Activated T-helper 1 cell treated with anti-CD3 and anti-CD28 coated beads, Interleukin-2, amount 50 U/mL, for 16 hours (primary cell): ENCODE measurements at regions not wholly inside any gene's neighbourhood (a gene's known extent, or its start where the extent isn't known, plus 50 kb on each side); places are given as distances from the start of the nearest gene placed in this dataset.
"Not testable (repeated sequence)": the region's sequence is repeated elsewhere in the genome, so short reads cannot be mapped to it uniquely, and the experiment has no call there.

ENCODE experiments used
- DNase-seq, 2 donors: peaks; one replicate each; pipeline ENCODE4 v3.0.0-alpha.2; 2020; ENCODE audit warnings: low read depth in 1 of 2, low spot score in 1 of 2

DNA sequence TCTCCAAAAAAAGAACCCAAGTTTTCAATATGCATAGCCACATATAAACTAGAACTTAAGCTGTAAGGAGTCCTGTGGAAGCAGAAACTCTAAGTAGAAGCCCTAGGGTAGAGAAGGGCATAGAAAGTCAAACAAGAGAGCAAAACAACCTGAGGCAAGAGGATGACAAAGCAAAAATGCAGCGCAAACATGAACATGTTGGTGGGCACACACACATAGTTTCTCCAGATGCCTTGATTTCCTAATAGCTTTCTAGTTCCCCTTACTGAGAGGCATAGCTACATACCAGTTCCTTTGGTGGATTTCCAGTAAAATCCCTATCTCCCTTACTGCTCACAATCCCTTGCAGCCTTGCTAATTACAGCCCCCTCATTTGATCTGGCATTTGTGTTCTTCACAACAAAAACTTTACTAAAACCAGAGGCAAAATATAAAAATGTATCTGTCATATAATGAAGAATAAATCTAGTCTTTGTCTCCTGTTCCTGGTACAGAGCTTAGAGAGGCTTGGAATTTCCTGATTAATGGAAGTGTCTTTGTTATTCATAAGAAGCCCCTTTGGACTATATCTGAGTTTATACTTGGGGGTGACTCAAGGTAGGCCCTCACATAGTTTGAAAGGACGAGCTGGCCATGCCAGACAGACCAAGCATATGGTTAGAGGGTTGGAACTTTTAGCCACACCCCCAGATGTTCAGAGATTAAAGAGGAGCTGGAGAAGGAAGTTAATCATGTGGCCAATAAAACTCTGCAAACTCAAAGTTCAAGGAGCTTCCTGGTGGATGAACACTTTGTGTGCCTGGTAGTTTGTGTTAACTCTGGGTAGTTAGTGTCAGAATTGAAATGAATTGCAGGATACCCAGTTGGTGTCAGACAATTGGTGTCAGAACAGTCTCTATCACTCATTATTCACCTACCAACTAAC is 52.7 kb upstream of the ZCCHC13 start:
- DNase-seq = no peak

DNA sequence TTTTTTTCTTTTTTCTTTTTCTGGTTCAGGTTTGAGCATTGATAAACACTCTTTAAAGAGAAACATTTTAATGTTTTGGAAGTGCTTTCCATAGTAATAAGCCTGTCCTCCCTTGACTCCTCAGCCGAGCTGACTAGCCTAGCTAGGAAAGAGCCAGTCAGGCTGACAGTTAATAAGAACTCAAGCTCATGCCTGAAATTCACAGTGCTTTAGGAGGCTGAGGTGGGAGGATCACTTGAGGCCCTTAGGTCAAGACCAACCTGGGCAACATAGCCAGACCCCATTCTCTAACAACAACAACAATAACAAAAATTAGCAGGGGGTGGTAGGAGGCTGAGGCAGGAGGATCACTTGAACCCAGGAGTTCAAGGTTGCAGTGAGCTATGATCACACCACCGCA is 53.4 kb upstream of the ZCCHC13 start:
- no peak for DNase-seq

DNA sequence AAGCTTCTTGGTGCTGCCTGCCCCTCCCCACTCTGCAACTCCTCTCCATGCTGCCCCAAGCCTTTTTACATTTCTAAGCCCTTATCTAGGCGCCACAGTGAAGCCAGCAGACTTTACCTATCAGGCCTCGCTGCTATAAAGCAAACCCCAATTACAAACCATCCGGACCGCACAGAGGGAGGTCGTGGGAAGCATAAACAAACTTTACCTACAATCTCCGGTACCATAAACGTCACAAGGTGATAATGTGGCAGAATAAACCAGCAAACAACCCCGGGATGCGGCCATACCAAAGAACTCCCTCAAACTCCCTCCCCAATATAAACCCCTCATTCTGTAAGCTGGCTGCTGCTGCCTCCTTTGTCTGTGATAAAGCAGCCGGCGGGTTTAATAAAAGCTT is 54.0 kb upstream of the ZCCHC13 start:
- DNase-seq = no peak

DNA sequence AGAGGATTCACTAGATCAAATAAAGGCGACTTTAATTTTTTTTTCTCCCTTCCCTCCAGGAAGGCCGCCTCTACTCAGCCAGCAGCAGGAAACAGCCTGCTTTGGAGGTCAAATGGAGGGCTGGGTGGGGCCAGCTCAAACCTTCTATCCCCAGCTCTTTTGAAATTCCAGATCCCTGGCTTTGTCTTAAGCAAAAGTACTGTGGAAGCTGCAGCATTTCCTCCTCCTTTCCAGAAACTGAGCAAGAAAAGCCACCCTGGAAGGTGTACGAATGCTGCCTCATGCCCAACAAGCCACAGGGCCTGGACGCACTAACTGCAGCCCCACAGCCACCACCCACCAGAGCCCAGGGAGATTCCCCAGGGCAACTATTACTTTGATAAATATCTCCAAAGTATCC is 55.1 kb upstream of the ZCCHC13 start:
- no peak for DNase-seq

DNA sequence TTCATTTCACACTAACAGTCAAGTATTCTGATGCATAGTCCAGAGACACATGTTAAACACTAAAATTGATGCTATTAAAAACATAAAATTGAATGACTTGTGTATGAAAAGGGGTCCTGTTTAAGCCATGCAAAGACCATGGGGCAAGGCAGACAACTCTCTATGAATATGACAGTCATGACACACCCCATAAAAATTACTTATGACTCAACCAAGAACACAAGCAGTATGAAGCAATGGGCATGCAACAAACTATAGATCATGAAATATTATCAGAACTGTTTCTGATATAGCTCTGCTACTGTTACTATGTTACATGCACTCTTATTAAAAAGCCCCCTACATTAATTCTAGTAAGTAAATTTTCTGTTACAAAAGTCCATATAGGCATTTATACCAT is 57.5 kb upstream of the ZCCHC13 start:
- no peak for DNase-seq

DNA sequence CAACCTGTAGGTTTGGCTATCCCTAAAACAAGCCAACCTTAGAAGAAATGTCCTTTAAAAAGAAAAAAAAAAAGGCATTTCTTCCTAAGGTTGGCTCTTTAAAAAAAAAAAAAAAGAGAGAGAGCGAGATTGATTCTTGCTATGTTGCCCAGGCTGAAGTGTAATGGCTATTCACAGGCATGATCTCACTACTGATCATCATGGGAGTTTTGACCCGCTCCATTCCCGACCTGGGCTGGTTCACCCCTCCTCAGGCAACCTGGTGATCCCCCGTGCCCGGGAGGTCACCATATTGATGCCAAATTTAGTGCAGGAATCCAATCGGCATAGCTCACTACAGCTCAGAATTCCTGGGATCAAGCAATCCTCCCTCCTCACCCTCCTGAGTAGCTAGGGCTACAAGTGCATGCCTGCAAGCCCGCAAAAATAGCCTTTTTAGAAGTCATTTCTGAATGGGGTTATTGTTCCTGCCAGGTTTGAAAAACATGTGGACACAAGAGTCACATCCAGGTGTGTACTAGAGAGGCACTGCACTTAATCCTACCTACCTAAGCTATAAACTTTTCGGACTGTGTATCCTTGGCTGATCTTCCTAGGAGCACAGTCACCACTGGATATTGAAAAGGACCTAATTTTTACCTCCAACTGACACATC is 61.4 kb upstream of the ZCCHC13 start:
- no peak for DNase-seq

DNA sequence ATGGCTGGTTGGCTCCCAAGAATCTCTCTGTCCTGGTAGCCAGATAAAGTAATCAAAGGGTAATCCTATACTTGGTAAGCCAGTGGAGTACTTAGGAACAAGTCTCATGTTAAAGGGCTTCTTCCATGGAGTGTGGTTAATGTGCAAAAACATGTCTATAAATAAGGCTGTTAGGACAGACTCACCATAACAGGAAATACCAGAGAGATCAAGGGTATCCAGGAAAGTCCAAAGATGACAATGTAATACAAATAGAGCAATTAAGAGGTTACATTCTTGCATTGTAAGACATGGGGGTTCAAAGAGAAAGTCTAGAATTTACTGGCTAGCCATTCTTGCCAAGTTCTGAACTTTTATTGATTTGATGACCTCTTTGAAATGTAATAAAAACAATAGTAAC is 61.9 kb upstream of the ZCCHC13 start:
- DNase-seq = no peak

DNA sequence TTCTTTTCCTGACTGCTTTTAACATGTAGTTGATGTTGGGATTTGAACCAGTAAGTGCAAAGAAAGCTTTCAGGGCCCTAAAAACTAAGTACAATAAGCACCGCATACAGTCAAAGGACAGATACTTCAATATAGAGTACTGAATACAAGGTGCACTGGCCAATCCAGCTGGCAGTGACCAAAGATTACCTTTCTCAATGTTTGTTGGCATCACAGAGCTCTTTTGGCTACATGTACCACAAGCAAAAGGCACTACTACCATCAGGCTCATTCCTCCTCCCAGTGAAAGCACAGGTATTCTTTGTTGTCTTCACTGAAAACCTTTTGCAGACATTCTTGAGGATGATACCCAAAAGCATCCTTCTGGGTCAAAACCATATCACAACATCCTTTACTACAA is 65.2 kb upstream of the ZCCHC13 start:
- DNase-seq = no peak

DNA sequence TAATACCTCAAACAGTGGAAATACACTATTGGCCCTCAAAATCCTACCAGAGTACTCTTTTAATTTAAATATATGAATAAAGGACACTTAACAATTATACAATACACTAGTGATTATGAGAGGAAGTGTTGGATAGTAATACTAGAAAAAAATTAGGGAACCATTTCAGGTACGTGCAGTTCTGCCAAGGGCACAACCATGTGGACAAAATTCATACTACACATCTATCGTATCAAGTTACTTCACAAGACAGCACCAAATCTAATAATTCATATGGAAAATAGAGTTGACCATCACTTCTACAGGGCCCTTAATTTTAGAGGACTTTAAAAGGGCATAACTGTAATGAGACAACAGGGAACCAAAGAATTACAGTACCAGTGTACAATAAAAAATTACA is 69.2 kb upstream of the ZCCHC13 start:
- no peak for DNase-seq

DNA sequence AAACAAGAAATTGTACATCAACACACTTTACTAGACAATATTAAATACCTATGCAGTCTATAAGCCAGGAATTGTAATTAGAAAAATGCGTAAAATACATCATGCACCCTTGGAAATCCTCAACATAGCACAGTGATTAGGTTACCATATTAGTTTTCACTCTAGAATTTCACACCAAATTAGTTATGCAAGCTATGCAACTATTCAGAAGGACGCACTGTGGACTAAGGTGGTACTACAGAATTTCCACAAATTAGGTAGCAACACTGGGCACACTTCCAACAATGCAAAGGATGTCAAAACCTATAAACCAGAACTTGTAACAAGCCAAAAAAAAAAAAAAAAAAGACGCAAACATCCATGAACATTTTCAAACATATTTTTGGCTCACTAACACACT is 71.1 kb upstream of the ZCCHC13 start:
- no peak for DNase-seq

DNA sequence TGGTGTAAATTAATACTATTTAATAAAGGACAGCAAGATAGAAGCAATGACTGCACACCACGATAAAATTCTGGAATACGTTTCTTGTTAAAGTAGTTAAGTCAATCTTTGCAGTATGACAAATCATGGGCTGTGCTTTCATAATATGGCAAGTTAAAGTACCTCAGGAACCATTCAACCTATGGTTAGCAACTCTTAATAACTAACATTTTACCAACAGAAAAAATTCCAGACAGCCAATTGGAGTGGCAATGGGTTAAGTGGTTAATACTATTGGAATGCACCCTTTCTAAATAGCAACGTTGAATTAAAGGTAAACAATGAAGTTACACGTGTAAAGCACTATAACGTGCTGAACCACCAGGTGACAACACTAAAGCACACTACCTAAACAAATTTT is 72.4 kb upstream of the ZCCHC13 start:
- DNase-seq = no peak

DNA sequence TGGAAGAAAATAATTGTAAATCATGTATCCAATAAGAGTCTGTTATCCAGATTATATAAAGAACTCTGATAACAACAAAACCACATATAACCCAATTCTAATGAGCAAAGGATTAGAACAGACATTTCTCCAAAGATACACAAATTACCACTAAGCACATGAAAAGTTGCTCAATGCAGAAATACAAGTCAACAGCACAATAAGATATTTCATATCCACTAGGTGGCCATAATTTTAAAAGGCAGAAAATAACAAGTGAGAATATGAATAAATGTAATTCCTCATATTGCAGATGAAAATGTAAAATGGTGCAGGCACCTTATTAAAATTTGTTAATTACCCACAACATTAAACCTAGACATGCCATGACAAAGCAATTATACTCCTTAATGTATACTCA is 73.9 kb upstream of the ZCCHC13 start:
- no peak for DNase-seq

DNA sequence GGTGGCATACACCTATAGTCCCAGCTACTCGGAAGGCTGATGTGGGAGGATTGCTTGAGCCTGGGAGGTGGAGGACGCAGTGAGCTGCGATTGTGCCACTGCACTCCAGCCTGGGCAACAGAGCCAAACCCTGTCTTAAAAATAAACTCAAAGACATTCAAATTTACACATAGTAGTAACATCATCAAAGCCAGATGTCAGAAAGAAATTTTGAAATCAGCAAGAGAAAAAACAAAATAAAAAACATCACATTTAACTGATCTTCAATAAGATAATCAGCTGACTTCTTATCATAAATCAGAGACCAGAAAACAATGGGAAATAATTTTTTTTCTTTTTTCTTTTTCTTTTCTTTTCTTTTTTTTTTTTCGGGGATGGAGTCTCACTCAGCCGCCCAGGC is 78.9 kb upstream of the ZCCHC13 start:
- no peak for DNase-seq

DNA sequence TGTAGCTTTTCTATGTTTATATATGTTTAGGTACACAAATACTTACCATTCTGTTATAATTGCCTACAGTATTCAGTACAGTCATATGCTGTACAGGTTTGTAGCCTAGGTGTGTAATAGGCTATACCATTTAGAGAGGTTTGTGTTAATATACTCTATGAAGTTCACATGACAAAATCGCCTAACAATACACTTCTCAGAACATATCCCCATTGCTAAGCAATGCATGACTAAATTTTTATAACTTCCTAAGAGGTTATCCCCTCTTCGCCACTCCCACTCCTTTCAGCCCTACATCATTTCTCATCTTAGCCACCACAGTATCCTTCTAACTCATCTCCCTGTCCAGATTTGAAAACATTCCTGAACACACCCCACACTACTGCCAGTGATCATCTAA is 83.7 kb upstream of the ZCCHC13 start:
- no peak for DNase-seq

DNA sequence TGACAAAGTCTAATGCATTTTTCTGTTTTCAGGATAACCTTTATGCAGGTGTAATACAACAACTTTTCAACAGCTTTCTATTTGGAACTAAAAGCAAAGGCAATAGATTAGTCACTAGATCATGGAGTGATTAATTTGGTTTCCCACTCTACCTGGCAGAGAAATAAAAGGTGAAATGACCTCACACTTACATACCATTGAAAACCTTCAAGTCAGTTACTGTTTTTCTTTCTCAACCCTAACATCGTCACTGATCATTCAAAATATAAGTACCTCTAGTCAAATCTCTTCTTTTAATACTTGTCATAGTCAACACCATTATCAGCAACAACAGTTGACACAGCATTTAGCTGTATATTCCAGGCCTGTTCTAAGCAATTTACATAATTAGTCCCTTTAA is 85.1 kb upstream of the ZCCHC13 start:
- DNase-seq = no peak

DNA sequence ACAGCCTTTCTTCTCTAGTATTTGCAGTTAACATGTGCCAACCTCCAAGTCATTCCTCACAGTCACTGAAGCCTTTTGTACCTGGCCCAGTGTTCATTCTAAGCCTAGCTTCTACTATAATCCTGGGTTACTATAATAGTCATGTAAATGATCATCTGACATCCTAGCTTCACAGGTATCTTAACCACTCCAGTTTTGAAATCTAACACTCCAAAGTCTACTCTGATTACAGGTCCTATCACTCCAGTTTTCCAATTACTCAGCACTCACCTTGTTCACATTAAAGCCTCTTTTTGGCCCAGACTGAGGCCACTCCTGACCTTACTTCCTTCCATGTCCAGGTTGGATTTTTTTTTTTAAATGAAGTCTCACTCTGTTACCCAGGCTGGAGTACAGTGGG is 87.6 kb upstream of the ZCCHC13 start:
- no peak for DNase-seq

DNA sequence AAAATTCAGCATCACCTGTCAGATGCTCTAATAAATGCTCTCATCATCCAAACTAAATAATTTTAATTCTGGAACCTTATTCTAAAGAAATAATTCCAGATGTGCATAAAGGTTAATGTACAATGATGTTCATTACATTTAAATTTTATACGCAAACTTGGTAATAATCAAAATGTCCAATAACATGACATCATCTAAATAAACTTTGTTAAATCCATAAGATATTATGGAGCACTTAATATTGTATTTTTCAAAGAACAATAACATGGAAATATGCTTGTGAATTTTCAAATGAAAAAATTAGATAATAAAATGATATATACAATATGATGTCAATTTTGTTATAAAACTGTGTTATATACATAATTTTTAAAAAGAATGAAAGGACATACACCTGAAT is 92.1 kb upstream of the ZCCHC13 start:
- no peak for DNase-seq

DNA sequence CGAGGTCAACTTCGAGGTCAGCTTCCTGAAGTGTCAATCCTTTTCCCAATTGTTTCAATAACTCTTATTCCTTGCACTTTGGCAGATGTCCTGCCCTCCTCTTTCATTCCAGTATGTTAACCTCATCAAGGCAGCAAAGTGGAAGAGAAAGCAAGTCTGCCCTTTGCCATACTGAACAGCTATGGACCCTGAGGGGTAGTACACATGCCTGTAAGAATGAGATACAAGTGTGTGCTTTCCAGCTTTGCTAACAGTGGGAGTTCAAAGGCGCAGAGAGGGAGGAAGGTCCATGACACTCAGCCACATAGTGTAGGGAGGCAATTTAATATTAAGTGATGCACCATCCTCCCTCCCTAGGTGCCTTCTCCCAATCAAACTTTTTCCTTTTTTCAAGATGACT is 96.4 kb upstream of the ZCCHC13 start:
- no peak for DNase-seq

DNA sequence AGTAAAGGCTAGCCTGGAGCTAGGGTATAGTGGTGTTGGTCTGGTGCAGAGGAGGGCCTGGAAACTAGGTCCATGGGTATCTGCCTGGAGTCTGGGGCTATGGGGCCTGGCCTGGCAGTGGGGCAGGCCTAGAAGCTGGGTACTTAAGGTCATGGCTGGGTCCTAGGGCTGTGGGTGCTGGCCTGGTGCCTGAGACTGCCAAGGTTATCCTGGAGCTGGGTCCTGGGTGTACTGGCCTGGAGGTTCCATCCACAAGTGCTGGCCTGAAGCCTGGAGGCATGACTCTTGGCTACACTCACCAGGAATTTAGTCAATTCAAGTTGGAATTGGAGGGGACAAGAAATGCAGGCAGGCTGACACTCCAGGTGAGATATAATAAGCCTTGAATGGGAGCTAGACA is 108.4 kb upstream of the ZCCHC13 start:
- no peak for DNase-seq

DNA sequence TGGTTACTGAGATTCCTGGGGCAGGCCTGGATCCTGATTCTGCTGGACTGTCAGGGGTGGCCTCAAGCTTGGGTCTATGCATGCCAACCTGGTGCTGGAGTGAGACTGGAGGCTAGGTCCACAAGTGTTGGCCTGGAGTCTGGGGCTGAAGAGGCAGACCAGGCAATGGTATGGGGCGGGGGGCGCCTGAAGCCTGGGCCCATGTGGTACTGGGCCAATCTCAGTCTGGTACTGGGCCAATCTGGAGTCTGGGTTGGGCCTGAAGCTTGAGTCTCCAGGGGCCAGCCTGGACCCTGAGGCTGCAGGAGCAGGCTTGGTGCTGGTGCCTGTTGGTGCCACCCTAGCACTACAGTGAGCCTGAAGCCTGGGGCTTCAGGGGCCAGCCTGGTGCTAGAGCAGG is 108.9 kb upstream of the ZCCHC13 start:
- no peak for DNase-seq

DNA sequence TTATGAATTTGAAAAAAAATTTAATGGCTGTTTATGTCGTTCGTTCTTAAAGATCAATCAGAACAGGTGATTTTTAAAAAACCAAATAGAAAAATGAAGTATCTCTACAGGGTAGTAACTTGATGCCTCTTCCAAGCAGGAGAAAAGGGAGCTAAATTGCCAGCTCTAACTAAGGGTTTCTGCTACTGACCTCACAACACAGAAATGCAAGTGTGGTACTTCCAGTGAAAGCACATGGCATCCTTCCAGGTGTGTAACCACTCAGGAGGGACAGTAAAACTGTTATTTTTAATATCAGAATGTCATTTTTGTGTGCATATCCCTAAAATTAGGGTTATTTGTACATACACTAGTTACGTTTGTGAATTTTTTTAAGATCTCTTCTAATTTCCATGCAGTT is 116.8 kb upstream of the ZCCHC13 start:
- DNase-seq = no peak

DNA sequence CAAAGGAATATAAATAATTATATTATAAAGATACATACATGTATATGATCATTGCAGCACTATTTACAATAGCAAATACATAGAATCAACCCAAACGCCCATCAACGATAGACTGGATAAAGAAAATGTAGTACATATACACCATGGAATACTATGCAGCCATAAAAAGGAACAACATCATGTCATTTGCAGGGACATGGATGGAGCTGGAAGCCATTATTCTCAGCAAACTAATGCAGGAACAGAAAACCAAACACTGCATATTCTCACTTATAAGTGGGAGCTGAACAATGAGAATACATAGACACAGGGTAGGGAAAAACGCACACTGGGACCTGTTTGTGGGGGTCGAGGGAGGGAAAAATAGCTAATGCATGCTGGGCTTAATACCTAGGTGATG is 120.9 kb upstream of the ZCCHC13 start:
- not testable (repeated sequence) for DNase-seq

DNA sequence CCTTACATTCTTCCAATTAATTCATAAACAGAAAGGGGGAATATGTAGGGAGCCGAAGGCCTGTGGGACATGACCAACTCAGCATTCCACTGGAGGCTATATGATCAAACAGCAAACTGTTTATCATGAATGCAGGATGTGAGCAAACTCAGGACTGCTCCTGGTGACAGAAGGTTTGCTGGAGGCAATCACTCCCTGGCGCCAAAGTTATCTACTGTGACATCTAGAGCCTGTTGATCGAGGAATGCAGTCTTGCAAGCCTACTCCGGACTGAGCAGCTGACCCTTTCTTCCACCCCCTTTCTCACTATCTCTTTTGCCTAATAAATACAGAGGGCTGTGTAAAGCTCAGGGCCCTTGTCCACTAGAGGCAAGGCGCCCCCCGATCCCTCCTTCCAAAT is 122.0 kb upstream of the ZCCHC13 start:
- not testable (repeated sequence) for DNase-seq
